ENCODE measurements at regions not wholly inside any gene's neighbourhood (a gene's known extent, or its start where the extent isn't known, plus 50 kb on each side); places are given as distances from the start of the nearest gene placed in this dataset.
A peak's percentile ranks its signal among the peaks of the same experiment; 100 is the strongest.
"Not testable (repeated sequence)": the region's sequence is repeated elsewhere in the genome, so short reads cannot be mapped to it uniquely, and the experiment has no call there.

DNA sequence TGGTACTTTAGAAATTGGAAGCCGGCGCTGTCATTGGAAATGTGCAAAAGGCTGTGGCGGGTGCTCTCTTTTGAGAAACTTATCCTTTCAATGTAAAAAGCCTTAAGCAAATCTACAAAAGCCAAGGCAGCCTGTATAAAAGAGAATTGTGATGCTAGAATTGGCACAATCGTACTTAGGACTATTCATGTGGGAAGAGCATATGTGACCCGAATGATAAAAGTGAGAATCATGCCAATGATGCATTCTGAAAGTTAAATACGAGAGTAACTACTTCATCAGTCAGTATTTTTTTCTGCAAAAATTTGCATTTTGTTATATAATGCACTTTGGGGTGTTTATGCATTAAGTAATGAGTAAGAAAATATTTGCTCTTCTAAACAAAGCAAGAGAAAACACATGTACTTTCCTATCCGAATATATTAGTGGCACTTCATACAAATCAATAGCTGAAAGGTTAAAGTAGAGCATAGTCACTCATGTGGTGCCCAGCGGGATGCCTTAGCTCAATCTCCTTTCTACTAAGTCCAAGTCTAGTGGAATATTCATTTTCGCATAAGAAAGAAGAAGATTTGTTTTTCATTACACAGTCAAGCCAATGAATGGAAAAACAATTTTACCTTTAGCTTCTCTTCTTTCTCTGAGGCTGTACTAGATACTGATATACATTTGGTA is 1256.6 kb upstream of the B3GALT2 start:
- H3K9me3 Mint-ChIP-seq, result no peaks in the 10 kb centered on the region
- ATAC-seq (no peak), DNase-seq (no peak)
- no peak overlapping the region for H3K27ac Mint-ChIP-seq
- H3K4me3 Mint-ChIP-seq, result no peak overlapping the region
- H3K27me3 Mint-ChIP-seq, result peaks cover 19% of the 10 kb centered on the region
- no peaks in the 10 kb centered on the region for H3K4me1 Mint-ChIP-seq

DNA sequence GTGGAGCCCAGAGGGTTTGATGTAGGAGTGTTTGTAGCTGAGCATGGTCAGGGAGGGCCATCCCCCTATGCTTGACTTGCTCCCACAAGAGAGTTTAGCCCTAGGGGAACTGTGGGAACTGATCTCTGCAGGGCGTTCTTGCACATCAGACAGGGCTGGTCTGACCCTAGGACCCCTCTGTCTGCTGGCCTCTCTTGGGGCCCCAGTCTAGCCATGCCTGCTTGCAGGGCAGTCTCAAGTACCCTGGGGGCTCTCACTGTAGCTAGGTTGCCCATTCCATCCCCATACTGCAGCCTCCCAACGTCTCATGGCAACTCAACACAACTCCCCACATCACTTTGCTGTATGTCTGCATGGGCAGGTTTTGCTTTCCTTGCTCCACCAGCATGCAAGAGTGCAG is 1250.7 kb upstream of the B3GALT2 start:
- Mint-ChIP-seq H3K9me3 (peaks cover 0 to 6% of the 10 kb centered on the region in 2 donors), H3K4me1 (no peaks in the 10 kb centered on the region)
- ATAC-seq, result no peak

DNA sequence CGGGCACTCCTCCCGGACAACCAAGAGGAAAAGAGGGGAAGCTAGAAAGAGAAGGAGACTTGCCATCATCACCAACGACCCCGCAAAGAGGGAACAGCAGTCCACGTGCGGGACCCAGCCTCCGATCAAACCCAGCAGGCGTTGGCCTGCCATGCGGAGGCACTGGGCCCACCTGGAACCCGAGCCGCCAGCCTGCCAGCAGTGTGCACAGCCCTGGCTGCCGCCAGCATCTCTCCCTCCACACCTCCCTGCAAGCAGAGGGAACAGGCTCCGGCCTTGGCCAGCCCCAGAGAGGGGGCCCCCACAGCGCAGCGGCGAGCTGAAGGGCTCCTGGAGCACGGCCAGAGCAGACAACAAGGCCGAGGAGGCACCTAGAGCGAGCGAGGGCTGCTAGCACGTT is 1244.7 kb upstream of the B3GALT2 start:
- H3K4me1 Mint-ChIP-seq, result no peaks in the 10 kb centered on the region
- ATAC-seq (no peak), DNase-seq (no peak)
- no peak overlapping the region for H3K4me3 Mint-ChIP-seq
- H3K27ac Mint-ChIP-seq, result no peak overlapping the region
- H3K9me3 Mint-ChIP-seq, result no peaks in the 10 kb centered on the region
- H3K27me3 Mint-ChIP-seq, result no peaks in the 10 kb centered on the region

More for the DNA sequence above, 1250.7 kb upstream of the B3GALT2 start:
- Mint-ChIP-seq H3K4me3 (no peak overlapping the region), H3K27me3 (peaks cover 26% of the 10 kb centered on the region), H3K27ac (no peak overlapping the region)
- DNase-seq, result no peak

- no peak overlapping the region for H3K4me3 Mint-ChIP-seq
- no peak overlapping the region for H3K27ac Mint-ChIP-seq
- ATAC-seq (no peak), DNase-seq (no peak)
- H3K9me3 Mint-ChIP-seq, result peaks cover 0 to 7% of the 10 kb centered on the region in 2 donors
- no peaks in the 10 kb centered on the region for H3K4me1 Mint-ChIP-seq
- peaks cover 6% of the 10 kb centered on the region for H3K27me3 Mint-ChIP-seq
Measured at GRCh38 chr1:194420706-194421105, 1234.3 kb upstream of the B3GALT2 start.

GRCh38 chr1:194419721-194420120 is 1233.3 kb upstream of the B3GALT2 start:
- H3K4me1 Mint-ChIP-seq, result no peaks in the 10 kb centered on the region
- no peak overlapping the region for H3K27ac Mint-ChIP-seq
- no peak overlapping the region for H3K4me3 Mint-ChIP-seq
- peaks cover 6% of the 10 kb centered on the region for H3K27me3 Mint-ChIP-seq
- ATAC-seq (no peak), DNase-seq (no peak)
- peaks cover 2 to 10% of the 10 kb centered on the region in 2 donors for H3K9me3 Mint-ChIP-seq

DNA sequence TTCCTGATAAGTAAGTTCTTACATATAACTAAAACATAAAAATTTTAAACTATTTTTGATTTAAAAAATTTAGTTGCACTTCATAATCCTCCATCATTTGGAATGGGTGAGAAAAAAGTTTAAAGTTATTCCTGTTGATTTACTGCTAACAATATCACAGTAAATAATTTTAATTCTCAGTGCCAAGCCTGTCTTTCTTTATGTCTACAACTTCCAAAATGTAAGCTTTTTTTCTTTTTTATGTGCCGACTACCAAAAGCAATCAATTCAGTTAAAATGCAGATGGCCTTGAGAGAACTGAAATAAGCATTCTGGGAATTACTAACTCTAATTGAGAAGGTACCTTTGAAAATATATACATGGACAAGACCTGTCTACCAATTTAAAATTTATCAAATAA is 1224.3 kb upstream of the B3GALT2 start:
- Mint-ChIP-seq H3K9me3 (peaks cover 6 to 13% of the 10 kb centered on the region in 2 donors), H3K27me3 (no peaks in the 10 kb centered on the region), H3K4me1 (no peaks in the 10 kb centered on the region), H3K4me3 (no peak overlapping the region), H3K27ac (no peak overlapping the region)
- DNase-seq, result no peak
- ATAC-seq, result no peak

GRCh38 chr1:194407238-194407637 is 1220.8 kb upstream of the B3GALT2 start:
- not testable (repeated sequence) for ATAC-seq, H3K4me1 Mint-ChIP-seq, H3K9me3 Mint-ChIP-seq, H3K27me3 Mint-ChIP-seq, H3K27ac Mint-ChIP-seq, DNase-seq, H3K4me3 Mint-ChIP-seq

GRCh38 chr1:194394676-194395075 is 1208.3 kb upstream of the B3GALT2 start:
- Mint-ChIP-seq H3K27me3 (peaks cover 14% of the 10 kb centered on the region), H3K9me3 (peaks cover 0 to 5% of the 10 kb centered on the region in 2 donors), H3K4me3 (no peak overlapping the region), H3K4me1 (no peaks in the 10 kb centered on the region), H3K27ac (no peak overlapping the region)
- DNase-seq, result no peak
- no peak for ATAC-seq

DNA sequence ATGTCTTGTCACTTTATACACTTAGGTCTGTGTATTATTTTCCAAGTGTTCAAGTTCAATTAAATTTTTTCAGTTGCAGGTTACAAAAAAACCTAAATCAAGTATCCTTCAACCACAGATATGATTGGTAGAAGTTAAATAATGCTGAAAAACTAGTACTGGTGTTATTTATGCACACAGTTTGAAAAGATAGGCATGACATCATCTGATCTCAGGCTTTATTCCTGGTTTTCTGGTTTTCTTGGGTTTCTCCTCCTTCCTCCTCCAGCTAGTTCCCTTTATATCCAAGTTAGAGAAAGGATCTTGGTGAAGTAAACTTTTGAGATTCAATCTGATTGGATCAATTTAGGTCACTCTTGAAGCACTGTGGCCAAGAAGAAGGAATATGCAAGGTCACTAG is 1201.1 kb upstream of the B3GALT2 start:
- no peak for ATAC-seq
- H3K4me3 Mint-ChIP-seq, result no peak overlapping the region
- no peak for DNase-seq
- no peaks in the 10 kb centered on the region for H3K4me1 Mint-ChIP-seq
- peaks cover 0 to 5% of the 10 kb centered on the region in 2 donors for H3K9me3 Mint-ChIP-seq
- peak overlapping the region in 1 of 2 donors; percentile 14 for H3K27ac Mint-ChIP-seq
- peaks cover 11% of the 10 kb centered on the region for H3K27me3 Mint-ChIP-seq

DNA sequence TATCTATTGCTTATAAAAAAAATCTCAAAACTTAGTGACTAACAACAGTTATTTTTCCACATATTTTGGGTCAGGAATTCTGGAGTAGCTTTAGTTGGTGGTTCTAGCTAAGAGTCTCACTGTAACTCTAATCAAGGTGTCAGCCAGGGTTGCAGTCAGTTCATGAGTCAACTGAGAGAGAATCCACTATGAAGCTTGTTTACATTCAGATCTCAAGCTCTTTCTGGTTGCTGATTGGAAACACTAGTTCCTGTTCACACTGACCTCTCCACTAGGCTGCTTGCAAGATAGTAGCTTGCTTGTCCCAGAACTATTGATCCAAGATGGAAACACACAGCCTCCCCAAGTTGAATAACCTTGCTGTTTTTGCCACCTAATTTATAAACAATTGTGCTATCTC is 1192.1 kb upstream of the B3GALT2 start:
- Mint-ChIP-seq H3K4me3 (no peak overlapping the region), H3K27ac (no peak overlapping the region), H3K4me1 (no peaks in the 10 kb centered on the region), H3K9me3 (peaks cover 0 to 4% of the 10 kb centered on the region in 2 donors), H3K27me3 (no peaks in the 10 kb centered on the region)
- DNase-seq (no peak), ATAC-seq (no peak)

DNA sequence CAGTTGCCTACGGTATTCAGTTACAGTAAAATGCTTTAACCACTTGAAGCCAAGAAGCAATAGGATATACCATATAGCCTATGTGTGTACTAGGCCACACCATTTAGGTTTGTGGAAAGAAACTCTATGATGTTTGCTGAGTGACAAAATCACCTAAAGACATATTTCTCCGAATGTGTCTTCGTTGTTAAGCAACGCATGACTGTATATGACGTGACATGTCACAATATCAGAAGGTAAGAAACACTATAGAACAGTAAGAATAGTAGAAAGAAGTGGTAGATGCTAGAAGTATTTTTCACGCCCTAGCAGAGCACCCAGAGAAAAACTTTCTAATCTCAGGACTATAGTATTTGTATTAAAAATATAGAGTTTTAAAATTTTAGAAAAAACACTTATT is 1188.2 kb upstream of the B3GALT2 start:
- no peak for DNase-seq
- H3K27ac Mint-ChIP-seq, result no peak overlapping the region
- no peak for ATAC-seq
- H3K4me3 Mint-ChIP-seq, result no peak overlapping the region
- H3K4me1 Mint-ChIP-seq, result no peaks in the 10 kb centered on the region
- H3K27me3 Mint-ChIP-seq, result no peaks in the 10 kb centered on the region
- H3K9me3 Mint-ChIP-seq, result no peaks in the 10 kb centered on the region

DNA sequence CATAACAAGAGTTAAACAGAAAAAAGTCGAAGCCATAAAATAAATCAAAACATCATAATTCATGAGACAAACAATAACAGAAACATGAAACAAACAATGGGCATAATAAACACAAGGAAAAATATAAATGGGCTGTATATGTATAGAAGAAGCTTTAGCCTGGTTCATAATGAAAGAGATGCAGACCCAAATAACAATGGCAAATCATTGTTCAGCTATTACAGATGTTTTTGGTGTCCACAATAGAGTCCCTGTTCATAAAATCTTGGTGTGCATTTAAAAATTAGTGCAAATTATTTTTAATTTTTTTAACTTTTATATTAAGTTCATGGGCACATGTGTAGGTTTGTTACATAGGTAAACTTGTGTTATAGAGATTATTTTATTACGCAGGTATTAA is 1185.9 kb upstream of the B3GALT2 start:
- no peak for ATAC-seq
- no peaks in the 10 kb centered on the region for H3K4me1 Mint-ChIP-seq
- no peaks in the 10 kb centered on the region for H3K9me3 Mint-ChIP-seq
- H3K27ac Mint-ChIP-seq, result no peak overlapping the region
- no peak for DNase-seq
- no peaks in the 10 kb centered on the region for H3K27me3 Mint-ChIP-seq
- no peak overlapping the region for H3K4me3 Mint-ChIP-seq

DNA sequence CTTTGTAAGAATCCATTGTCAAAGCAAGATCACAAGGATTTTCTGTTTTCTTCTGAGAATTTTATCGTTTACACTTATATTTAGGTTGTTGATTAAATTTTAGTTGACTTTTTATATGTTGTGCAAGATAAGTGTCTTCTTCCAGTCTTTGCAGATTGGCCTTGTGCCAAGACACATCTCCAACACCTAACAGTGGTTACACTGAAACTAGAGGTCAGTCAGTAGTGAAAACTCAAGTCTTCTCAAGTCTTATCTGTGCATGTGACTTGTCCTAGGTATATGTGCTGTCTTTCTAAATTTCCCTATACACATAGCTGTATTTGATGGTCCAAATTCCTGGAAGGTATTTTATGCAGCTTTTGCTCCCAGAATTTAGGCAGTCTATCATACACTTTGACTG is 1183.2 kb upstream of the B3GALT2 start:
- ATAC-seq, result no peak

DNA sequence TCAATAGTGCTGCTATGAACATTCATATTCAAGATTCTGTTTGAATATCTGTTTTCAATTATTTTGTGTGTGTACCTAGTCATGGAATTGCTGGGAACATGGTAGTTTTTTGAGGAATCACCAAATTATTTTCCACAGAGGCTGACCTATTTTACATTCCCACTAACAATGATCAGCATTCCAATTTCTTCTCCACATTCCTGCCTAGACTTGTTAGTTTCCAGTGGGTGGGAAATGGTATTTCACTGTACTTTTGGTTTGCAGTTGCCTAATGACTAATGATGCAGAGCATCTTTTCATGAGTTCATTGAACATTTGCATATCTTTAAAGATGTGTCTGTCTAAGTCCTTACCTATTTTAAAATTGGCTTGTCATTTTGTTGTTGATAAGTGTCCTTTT is 1182.6 kb upstream of the B3GALT2 start:
- ATAC-seq (no peak), DNase-seq (no peak)
- Mint-ChIP-seq H3K9me3 (no peaks in the 10 kb centered on the region), H3K4me3 (no peak overlapping the region), H3K27ac (no peak overlapping the region), H3K4me1 (no peaks in the 10 kb centered on the region), H3K27me3 (no peaks in the 10 kb centered on the region)

More for the DNA sequence above, 1183.2 kb upstream of the B3GALT2 start:
- H3K27me3 Mint-ChIP-seq, result no peaks in the 10 kb centered on the region
- H3K4me1 Mint-ChIP-seq, result no peaks in the 10 kb centered on the region
- no peak overlapping the region for H3K27ac Mint-ChIP-seq
- H3K4me3 Mint-ChIP-seq, result no peak overlapping the region
- no peak for DNase-seq
- no peaks in the 10 kb centered on the region for H3K9me3 Mint-ChIP-seq

GRCh38 chr1:194367121-194367520 is 1180.7 kb upstream of the B3GALT2 start:
- H3K4me3 Mint-ChIP-seq, result no peak overlapping the region
- ATAC-seq, result no peak
- H3K4me1 Mint-ChIP-seq, result no peaks in the 10 kb centered on the region
- H3K27me3 Mint-ChIP-seq, result peaks cover 9% of the 10 kb centered on the region
- H3K27ac Mint-ChIP-seq, result peak overlapping the region in 1 of 2 donors; percentile 19
- no peak for DNase-seq
- H3K9me3 Mint-ChIP-seq, result no peaks in the 10 kb centered on the region

- Mint-ChIP-seq H3K4me1 (no peaks in the 10 kb centered on the region), H3K4me3 (no peak overlapping the region)
- DNase-seq, result no peak
Measured at GRCh38 chr1:194366705-194367104, 1180.3 kb upstream of the B3GALT2 start.

DNA sequence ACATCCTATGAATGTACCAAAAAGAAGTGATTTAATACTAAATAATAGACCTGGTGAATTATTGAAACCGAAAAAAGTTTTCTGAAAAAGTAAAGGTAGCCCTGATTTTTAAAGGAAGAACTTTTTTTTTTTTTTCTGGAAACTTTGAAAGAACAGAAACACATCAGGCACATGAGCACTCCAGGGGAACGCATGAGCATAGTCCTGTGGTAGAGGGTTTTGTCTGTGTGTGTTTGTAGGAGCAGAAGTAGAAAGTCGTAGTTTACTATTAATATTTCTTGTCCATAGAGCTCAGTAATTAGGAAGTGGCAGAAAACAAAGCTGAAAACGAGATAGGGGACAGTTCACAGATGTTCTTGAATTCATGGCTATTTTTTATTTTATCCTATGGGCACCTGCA is 1175.9 kb upstream of the B3GALT2 start:
- ATAC-seq (no peak), DNase-seq (no peak)
- Mint-ChIP-seq H3K27me3 (peaks cover 14% of the 10 kb centered on the region), H3K4me3 (no peak overlapping the region), H3K4me1 (no peaks in the 10 kb centered on the region), H3K27ac (no peak overlapping the region), H3K9me3 (no peaks in the 10 kb centered on the region)

More at GRCh38 chr1:194366705-194367104, 1180.3 kb upstream of the B3GALT2 start:
- H3K27me3 Mint-ChIP-seq, result peaks cover 14% of the 10 kb centered on the region
- H3K27ac Mint-ChIP-seq, result peak overlapping the region in 1 of 2 donors; percentile 19
- no peaks in the 10 kb centered on the region for H3K9me3 Mint-ChIP-seq
- no peak for ATAC-seq
